ENCODE measurements at regions not wholly inside any gene's neighbourhood (a gene's known extent, or its start where the extent isn't known, plus 50 kb on each side); places are given as distances from the start of the nearest gene placed in this dataset.

- TF ChIP-seq CTCF (IDR thresholded peaks at IDR 0.05; ENCODE audit: insufficient read depth, low read depth, low read length) (no peak), EZH2 (IDR thresholded peaks at IDR 0.05; ENCODE audit: insufficient read depth, low read length) (no peak)
Observed at GRCh38 chr5:97475847-97476246, 292.8 kb upstream of the RIOK2 start.
